H9 (cell line): ENCODE measurements at regions not wholly inside any gene's neighbourhood (a gene's known extent, or its start where the extent isn't known, plus 50 kb on each side); places are given as distances from the start of the nearest gene placed in this dataset.

ENCODE experiments used
- DNase-seq: peaks from one replicate; pipeline ENCODE4 v3.0.0-alpha.2; 2017
- H2AFZ ChIP-seq: one replicate; pipeline ENCODE4 v1.6.1; 2013; ENCODE audit warnings: mild to moderate bottlenecking, low read length, control low read depth, moderate library complexity
- H2AK5ac ChIP-seq: 2 replicates; pipeline ENCODE4 v1.6.1; 2013; ENCODE audit warnings: low read length, control low read depth, mixed read lengths; ENCODE audit not compliant: insufficient read length
- H2BK120ac ChIP-seq: one replicate; pipeline ENCODE4 v1.6.1; 2013; ENCODE audit warnings: low read depth, mild to moderate bottlenecking, low read length, control low read depth, inconsistent platforms; ENCODE audit not compliant: poor library complexity, severe bottlenecking
- H2BK12ac ChIP-seq: 2 replicates; pipeline ENCODE4 v1.6.1; 2013; ENCODE audit warnings: low read length, control low read depth, mixed read lengths, low read depth; ENCODE audit not compliant: insufficient read length
- H2BK15ac ChIP-seq: 2 replicates; pipeline ENCODE4 v1.6.1; 2013; ENCODE audit warnings: low read depth, low read length, control low read depth
- H2BK20ac ChIP-seq: one replicate; pipeline ENCODE4 v1.6.1; 2013; ENCODE audit warnings: low read depth, mild to moderate bottlenecking, low read length, control low read depth, inconsistent platforms; ENCODE audit not compliant: poor library complexity, severe bottlenecking
- H2BK5ac ChIP-seq: 2 replicates; pipeline ENCODE4 v1.6.1; 2013; ENCODE audit warnings: low read length, control low read depth, mixed read lengths; ENCODE audit not compliant: insufficient read length
- H3K14ac ChIP-seq: 2 replicates; pipeline ENCODE4 v1.6.1; 2013; ENCODE audit warnings: low read length, control low read depth; ENCODE audit not compliant: insufficient read depth
- H3K18ac ChIP-seq: 2 replicates; pipeline ENCODE4 v1.6.1; 2013; ENCODE audit warnings: low read depth, mild to moderate bottlenecking, mixed read lengths, low read length, control low read depth; ENCODE audit not compliant: insufficient read length
- H3K23ac ChIP-seq: 2 replicates; pipeline ENCODE4 v1.6.1; 2013; ENCODE audit warnings: low read length, control low read depth, mixed read lengths, low read depth; ENCODE audit not compliant: insufficient read length
- H3K23me2 ChIP-seq: 2 replicates; pipeline ENCODE4 v1.6.1; 2013; ENCODE audit warnings: low read depth, mild to moderate bottlenecking, mixed read lengths, low read length, control low read depth; ENCODE audit not compliant: insufficient read length, poor library complexity, severe bottlenecking
- H3K27ac ChIP-seq: 2 replicates; pipeline ENCODE4 v1.5.1; 2013; ENCODE audit warnings: low read length, control low read depth, mixed read lengths, low read depth; ENCODE audit not compliant: insufficient read length
- H3K27me3 ChIP-seq: 2 replicates; pipeline ENCODE4 v1.6.1; 2013; ENCODE audit warnings: low read length, control low read depth, inconsistent platforms; ENCODE audit not compliant: insufficient read depth
- H3K4ac ChIP-seq: 2 replicates; pipeline ENCODE4 v1.6.1; 2013; ENCODE audit warnings: low read depth, mild to moderate bottlenecking, control low read depth, inconsistent platforms, low read length, moderate library complexity
- H3K4me1 ChIP-seq: 2 replicates; pipeline ENCODE4 v1.6.1; 2013; ENCODE audit warnings: low read length, control low read depth, inconsistent platforms; ENCODE audit not compliant: insufficient read depth
- H3K4me2 ChIP-seq: 2 replicates; pipeline ENCODE4 v1.6.1; 2013; ENCODE audit warnings: low read length, control low read depth, mixed read lengths; ENCODE audit not compliant: insufficient read length, insufficient read depth
- H3K56ac ChIP-seq: 2 replicates; pipeline ENCODE4 v1.6.1; 2013; ENCODE audit warnings: low read depth, mild to moderate bottlenecking, mixed read lengths, low read length, control low read depth; ENCODE audit not compliant: insufficient read length
- H3K79me1 ChIP-seq: 2 replicates; pipeline ENCODE4 v1.6.1; 2013; ENCODE audit warnings: low read depth, mild to moderate bottlenecking, moderate library complexity, low read length, control low read depth, inconsistent platforms; ENCODE audit not compliant: insufficient read depth, poor library complexity, severe bottlenecking
- H3K79me2 ChIP-seq: 2 replicates; pipeline ENCODE4 v1.6.1; 2013; ENCODE audit warnings: low read length, control low read depth, inconsistent platforms; ENCODE audit not compliant: insufficient read depth
- H3K9ac ChIP-seq: 2 replicates; pipeline ENCODE4 v1.6.1; 2013; ENCODE audit warnings: low read length, control low read depth, mixed read lengths; ENCODE audit not compliant: insufficient read length; ENCODE audit errors: extremely low read depth
- H3K9me3 ChIP-seq: one replicate; pipeline ENCODE4 v1.6.1; 2013; ENCODE audit warnings: low read depth, low read length, inconsistent platforms; ENCODE audit not compliant: control insufficient read depth
- H3T11ph ChIP-seq: one replicate; pipeline ENCODE4 v1.6.1; 2013; ENCODE audit warnings: mild to moderate bottlenecking, low read length, control low read depth, inconsistent platforms
- H4K20me1 ChIP-seq: one replicate; pipeline ENCODE4 v1.6.1; 2013; ENCODE audit not compliant: control insufficient read depth, insufficient read length, insufficient read depth
- H4K5ac ChIP-seq: 2 replicates; pipeline ENCODE4 v1.6.1; 2013; ENCODE audit warnings: low read depth, mild to moderate bottlenecking, mixed read lengths, low read length, control low read depth; ENCODE audit not compliant: insufficient read length
- H4K8ac ChIP-seq: replicated peaks from 2 replicates; pipeline ENCODE4 v1.6.1; 2013; ENCODE audit warnings: low read length, control low read depth, mixed read lengths, low read depth; ENCODE audit not compliant: insufficient read length
- H4K91ac ChIP-seq: 2 replicates; pipeline ENCODE4 v1.6.1; 2013; ENCODE audit warnings: low read depth, mild to moderate bottlenecking, moderate library complexity, mixed read lengths, low read length, control low read depth; ENCODE audit not compliant: insufficient read length
- H3K27ac Mint-ChIP-seq, 3 experiments: 2 replicates in 2 of 3; 3 replicates in 1 of 3; pipeline ENCODE4 v1.8.0; 2020 to 2021; ENCODE audit warnings: mixed read lengths in 3 of 3, mild to moderate bottlenecking in 1 of 3, moderate library complexity in 1 of 3
- H3K27me3 Mint-ChIP-seq: 2 replicates; pipeline ENCODE4 v1.8.0; 2021; ENCODE audit warnings: low read depth, mild to moderate bottlenecking, moderate library complexity, mixed read lengths
- H3K36me3 Mint-ChIP-seq, 3 experiments: 2 replicates in 2 of 3; 3 replicates in 1 of 3; pipeline ENCODE4 v1.8.0; 2020 to 2021; ENCODE audit warnings: low read depth in 3 of 3, mixed read lengths in 3 of 3; ENCODE audit not compliant: insufficient read depth in 1 of 3
- H3K4me1 Mint-ChIP-seq, 2 experiments: 2 replicates each; pipeline ENCODE4 v1.8.0; 2020; ENCODE audit warnings: mixed read lengths in 2 of 2
- H3K4me3 Mint-ChIP-seq, 2 experiments: 2 replicates in 1 of 2; 3 replicates in 1 of 2; pipeline ENCODE4 v1.8.0; 2020 to 2021; ENCODE audit warnings: mild to moderate bottlenecking in 2 of 2, mixed read lengths in 2 of 2, moderate library complexity in 1 of 2
- H3K9me3 Mint-ChIP-seq, 2 experiments: 2 replicates in 1 of 2; 3 replicates in 1 of 2; pipeline ENCODE4 v1.8.0; 2020; ENCODE audit warnings: mild to moderate bottlenecking in 2 of 2, mixed read lengths in 2 of 2, moderate library complexity in 1 of 2
- whole genome bisulfite sequencing: extraction: QIAGEN DNeasy Blood & Tissue Kit; methylation state at CpG from one replicate; pipeline ENCODE4 v1.1.7; 2013; ENCODE audit warnings: missing lambda C conversion rate, low lambda C conversion rate, mixed read lengths; ENCODE audit not compliant: insufficient read length; ENCODE audit errors: extremely low coverage; 5-methylcytosine and 5-hydroxymethylcytosine counted together
- TF ChIP-seq, protein P1 (sequence below): fragments of 200-600 bp; sonication (generic); conservative IDR thresholded peaks from 3 replicates; pipeline ENCODE4 v1.8.0; 2021; ENCODE audit warnings: antibody characterized with exemption, mild to moderate bottlenecking

DNA sequence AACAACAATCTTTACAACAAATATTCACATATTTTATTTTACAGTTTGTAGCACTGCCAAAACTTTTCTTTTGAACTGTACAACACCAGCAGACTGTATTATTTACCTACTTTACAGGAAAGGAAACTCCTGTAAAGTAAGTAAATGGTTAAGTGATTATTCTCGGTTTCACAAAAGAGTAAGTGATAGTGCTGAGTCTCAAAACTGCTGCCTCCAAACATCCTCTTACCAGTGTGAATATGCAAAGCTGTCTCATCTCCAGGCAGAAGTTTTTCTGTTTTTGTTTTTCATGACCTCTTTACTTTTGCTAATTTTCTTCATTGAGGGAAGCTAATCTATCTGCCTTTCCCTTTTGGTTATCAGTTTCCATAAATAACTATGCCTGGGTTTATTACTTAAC is 286.7 kb downstream of the SRGAP2C start:
- Histone ChIP-seq H2BK15ac (no peak overlapping the region), H3K27me3 (no peaks in the 10 kb centered on the region), H4K91ac (no peak overlapping the region), H3K14ac (no peak overlapping the region), H3K27ac (no peak overlapping the region), H4K5ac (no peak overlapping the region), H3K23me2 (no peaks in the 10 kb centered on the region), H3K79me1 (no peaks in the 10 kb centered on the region), H3K9me3 (no peaks in the 10 kb centered on the region), H3K23ac (no peak overlapping the region), H2BK5ac (no peak overlapping the region), H4K8ac (no peak overlapping the region), H3K56ac (no peak overlapping the region), H3K4me2 (no peak overlapping the region), H3K18ac (no peak overlapping the region), H2AFZ (no peak overlapping the region), H3T11ph (no peak overlapping the region), H3K4ac (no peak overlapping the region), H2BK12ac (no peak overlapping the region), H3K9ac (no peak overlapping the region), H2BK20ac (no peak overlapping the region), H3K4me1 (no peaks in the 10 kb centered on the region; the same call in 1 of the 2 replicates), H3K79me2 (no peaks in the 10 kb centered on the region), H2BK120ac (no peak overlapping the region), H2AK5ac (no peak overlapping the region), H4K20me1 (no peaks in the 10 kb centered on the region)
- no peak overlapping the region for H3K4me3 Mint-ChIP-seq
- peaks cover 7 to 8% of the 10 kb centered on the region in 2 experiments for H3K4me1 Mint-ChIP-seq
- no peak overlapping the region for H3K27ac Mint-ChIP-seq
- no CpG with 5 or more reads among the region's 1 CpG for WGBS
- peaks cover 15 to 24% (median 20%) of the 10 kb centered on the region in 3 experiments for H3K36me3 Mint-ChIP-seq
- no peak for DNase-seq
- H3K27me3 Mint-ChIP-seq: 0 out of 2 replicates have a peak, but pooled peaks cover 2% of the 10 kb centered on the region
- H3K9me3 Mint-ChIP-seq: peaks cover 27 to 32% of the 10 kb centered on the region in 2 experiments
- TF ChIP-seq, protein P1, sequence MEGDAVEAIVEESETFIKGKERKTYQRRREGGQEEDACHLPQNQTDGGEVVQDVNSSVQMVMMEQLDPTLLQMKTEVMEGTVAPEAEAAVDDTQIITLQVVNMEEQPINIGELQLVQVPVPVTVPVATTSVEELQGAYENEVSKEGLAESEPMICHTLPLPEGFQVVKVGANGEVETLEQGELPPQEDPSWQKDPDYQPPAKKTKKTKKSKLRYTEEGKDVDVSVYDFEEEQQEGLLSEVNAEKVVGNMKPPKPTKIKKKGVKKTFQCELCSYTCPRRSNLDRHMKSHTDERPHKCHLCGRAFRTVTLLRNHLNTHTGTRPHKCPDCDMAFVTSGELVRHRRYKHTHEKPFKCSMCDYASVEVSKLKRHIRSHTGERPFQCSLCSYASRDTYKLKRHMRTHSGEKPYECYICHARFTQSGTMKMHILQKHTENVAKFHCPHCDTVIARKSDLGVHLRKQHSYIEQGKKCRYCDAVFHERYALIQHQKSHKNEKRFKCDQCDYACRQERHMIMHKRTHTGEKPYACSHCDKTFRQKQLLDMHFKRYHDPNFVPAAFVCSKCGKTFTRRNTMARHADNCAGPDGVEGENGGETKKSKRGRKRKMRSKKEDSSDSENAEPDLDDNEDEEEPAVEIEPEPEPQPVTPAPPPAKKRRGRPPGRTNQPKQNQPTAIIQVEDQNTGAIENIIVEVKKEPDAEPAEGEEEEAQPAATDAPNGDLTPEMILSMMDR: no peak
